ENCODE measurements at regions not wholly inside any gene's neighbourhood (a gene's known extent, or its start where the extent isn't known, plus 50 kb on each side); places are given as distances from the start of the nearest gene placed in this dataset.

GRCh38 chr1:103348136-103348535 is 177.4 kb upstream of the RNPC3 start:
- no peak for DNase-seq (ENCODE audit: low spot score)

GRCh38 chr1:103344930-103345329 is 180.6 kb upstream of the RNPC3 start:
- no peak for DNase-seq (ENCODE audit: low spot score)

GRCh38 chr1:103341377-103341880 is 184.1 kb upstream of the RNPC3 start:
- DNase-seq (ENCODE audit: low spot score), result no peak

DNA sequence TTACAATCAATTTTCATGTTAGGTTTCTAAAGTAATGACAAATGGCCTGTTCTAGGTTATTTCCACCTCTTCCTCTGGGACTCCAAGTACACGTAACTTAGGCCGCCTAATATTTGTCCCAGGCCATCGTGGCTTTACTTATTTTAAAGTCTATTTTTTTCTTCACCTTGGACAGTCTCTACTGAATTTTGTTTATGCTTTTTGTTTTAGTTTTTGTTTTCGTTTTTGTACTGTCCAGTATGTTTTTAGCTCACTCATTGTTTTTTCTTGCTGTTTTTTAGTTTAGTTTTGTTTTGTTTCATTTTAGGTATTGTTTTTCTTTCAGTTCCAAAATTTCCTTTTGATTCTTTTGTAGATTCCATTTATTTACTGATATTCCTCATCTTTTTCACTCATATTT is 187.7 kb upstream of the RNPC3 start:
- no peak for DNase-seq (ENCODE audit: low spot score)

GRCh38 chr1:103336408-103336807 is 189.1 kb upstream of the RNPC3 start:
- no peak for DNase-seq (ENCODE audit: low spot score)

GRCh38 chr1:103333141-103333540 is 192.4 kb upstream of the RNPC3 start:
- DNase-seq (ENCODE audit: low spot score), result no peak

- no peak for DNase-seq (ENCODE audit: low spot score)
Observed at GRCh38 chr1:103327054-103327719, 198.3 kb upstream of the RNPC3 start.

GRCh38 chr1:103326595-103326994 is 198.9 kb upstream of the RNPC3 start:
- DNase-seq (ENCODE audit: low spot score), result no peak

- DNase-seq (ENCODE audit: low spot score), result no peak
Observed at GRCh38 chr1:103309786-103310185, 201.5 kb upstream of the COL11A1 start.

- no peak for DNase-seq (ENCODE audit: low spot score)
Observed at GRCh38 chr1:103307751-103308150, 199.4 kb upstream of the COL11A1 start.

- DNase-seq (ENCODE audit: low spot score), result no peak
Observed at GRCh38 chr1:103283841-103284669, 175.7 kb upstream of the COL11A1 start.

DNA sequence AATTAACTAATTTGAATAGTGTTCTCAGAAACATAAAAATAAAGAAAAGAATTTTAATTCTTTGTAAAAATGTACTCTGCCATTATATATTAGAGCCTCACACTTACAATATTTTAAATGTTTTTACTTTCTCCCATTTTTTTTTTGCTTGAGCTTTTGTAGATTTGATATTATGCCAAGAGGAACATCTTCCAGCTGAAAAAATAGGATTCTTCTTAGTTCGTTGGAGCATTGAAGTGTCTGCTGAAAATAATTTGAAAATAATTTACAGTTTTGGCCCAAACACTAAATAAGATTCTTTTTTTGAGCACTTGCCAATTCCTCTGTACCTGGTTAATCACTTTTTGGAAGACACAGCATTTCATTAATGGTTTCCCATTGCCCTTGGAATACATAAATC is 175.0 kb upstream of the COL11A1 start:
- DNase-seq (ENCODE audit: low spot score), result no peak

DNA sequence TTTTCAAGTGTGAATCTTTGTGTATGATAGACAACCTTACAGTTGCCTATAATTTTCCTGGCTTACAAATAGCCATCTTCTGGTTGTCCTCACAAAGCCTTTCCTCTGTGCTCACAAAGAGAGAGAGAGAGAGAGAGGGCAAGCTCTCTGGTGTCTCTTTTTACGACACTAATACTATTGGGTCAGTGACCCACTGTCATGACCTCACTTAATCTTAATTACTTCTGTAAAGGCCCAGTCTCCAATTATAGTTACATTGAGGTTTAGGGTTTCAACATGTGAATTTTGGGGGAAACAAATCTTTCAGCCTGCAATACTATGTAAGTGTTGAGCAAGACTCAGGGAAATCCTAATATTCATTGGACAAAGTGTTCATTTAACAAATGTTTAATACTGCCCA is 167.4 kb upstream of the COL11A1 start:
- no peak for DNase-seq (ENCODE audit: low spot score)

- no peak for DNase-seq (ENCODE audit: low spot score)
Observed at GRCh38 chr1:103274886-103275285, 166.6 kb upstream of the COL11A1 start.

- no peak for DNase-seq (ENCODE audit: low spot score)
Observed at GRCh38 chr1:103273106-103273505, 164.8 kb upstream of the COL11A1 start.

DNA sequence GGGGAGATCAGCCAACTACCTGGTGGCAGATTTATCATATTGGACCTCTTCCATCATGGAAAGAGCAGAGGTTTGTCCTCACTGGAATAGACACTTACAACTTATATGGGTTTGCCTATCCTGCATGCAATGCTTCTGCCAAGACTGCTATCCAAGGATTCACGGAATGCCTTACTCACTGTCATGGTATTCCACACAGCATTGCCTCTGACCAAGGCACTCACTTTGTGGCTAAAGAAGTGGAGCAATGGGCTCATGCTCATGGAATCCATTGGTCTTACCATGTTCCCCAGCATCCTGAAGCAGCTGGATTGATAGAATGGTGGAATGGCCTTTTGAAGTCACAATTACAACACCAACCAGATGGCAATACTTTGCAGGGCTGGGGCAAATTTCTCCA is 163.1 kb upstream of the COL11A1 start:
- peak; percentile 21 for DNase-seq (ENCODE audit: low spot score)

GRCh38 chr1:103267893-103268292 is 159.6 kb upstream of the COL11A1 start:
- no peak for DNase-seq (ENCODE audit: low spot score)

DNA sequence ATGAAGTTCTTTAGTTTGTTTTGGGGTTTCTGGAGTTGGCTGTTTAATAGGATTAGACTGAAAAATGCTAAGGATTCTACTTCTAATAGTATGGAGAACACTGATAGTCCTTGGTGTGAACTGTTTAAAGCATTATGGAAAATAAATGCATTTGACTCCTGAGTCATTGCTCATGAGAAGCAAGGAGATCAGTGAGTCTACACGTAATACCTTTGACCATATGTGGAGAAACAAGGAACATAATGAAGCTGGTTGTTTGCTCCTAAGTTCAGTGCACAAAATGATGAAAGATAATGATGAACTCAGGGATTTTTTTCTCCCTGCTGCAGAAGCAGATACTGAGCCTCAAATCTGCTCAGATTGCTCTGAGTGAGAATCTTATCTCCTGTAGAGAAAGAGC is 158.9 kb upstream of the COL11A1 start:
- DNase-seq (ENCODE audit: low spot score), result no peak

GRCh38 chr1:103266036-103266435 is 157.7 kb upstream of the COL11A1 start:
- peak; percentile 8 for DNase-seq (ENCODE audit: low spot score)

GRCh38 chr1:103265551-103265950 is 157.2 kb upstream of the COL11A1 start:
- peak; percentile 13 for DNase-seq (ENCODE audit: low spot score)

DNA sequence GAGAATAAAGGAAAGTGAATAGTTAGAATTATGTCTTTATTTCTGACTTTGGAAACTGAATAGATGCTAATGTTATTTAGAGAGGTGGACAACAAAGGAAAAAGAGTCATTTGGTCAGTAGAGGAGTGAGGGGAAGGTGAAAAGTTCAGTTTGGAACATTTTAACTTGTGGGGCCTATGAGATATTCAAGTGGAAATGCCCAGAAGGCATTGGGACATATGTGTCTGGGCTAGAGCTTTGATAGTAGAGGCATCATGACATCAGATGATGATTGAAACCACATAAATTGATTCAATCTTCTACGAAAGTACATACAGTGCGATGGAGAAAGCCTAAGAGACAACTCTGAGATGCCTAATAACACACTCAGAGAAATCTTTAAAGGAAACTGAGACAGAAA is 151.7 kb upstream of the COL11A1 start:
- no peak for DNase-seq (ENCODE audit: low spot score)

GRCh38 chr1:103256490-103256889 is 148.2 kb upstream of the COL11A1 start:
- DNase-seq (ENCODE audit: low spot score), result no peak

DNA sequence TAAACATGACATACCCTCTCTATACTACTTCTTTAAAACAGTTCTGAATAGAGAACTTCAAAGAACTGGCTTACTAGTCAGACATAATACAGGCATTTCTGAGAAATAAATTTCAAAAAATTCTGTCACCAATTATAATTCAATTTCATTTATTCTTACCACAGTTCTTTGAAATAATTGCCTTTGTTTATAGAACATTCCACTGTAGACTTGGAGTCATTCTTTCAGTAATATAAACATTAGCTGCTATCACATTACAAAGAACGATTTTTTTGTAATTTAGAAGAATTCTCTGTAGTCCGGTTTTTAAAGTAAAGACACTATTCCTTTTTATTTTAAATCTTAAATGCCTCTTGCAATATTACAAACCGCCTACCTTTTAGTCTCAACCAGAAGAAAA is 146.4 kb upstream of the COL11A1 start:
- no peak for DNase-seq (ENCODE audit: low spot score)

All from AG08396 (cell line).